ENCODE measurements at regions not wholly inside any gene's neighbourhood (a gene's known extent, or its start where the extent isn't known, plus 50 kb on each side); places are given as distances from the start of the nearest gene placed in this dataset.

DNA sequence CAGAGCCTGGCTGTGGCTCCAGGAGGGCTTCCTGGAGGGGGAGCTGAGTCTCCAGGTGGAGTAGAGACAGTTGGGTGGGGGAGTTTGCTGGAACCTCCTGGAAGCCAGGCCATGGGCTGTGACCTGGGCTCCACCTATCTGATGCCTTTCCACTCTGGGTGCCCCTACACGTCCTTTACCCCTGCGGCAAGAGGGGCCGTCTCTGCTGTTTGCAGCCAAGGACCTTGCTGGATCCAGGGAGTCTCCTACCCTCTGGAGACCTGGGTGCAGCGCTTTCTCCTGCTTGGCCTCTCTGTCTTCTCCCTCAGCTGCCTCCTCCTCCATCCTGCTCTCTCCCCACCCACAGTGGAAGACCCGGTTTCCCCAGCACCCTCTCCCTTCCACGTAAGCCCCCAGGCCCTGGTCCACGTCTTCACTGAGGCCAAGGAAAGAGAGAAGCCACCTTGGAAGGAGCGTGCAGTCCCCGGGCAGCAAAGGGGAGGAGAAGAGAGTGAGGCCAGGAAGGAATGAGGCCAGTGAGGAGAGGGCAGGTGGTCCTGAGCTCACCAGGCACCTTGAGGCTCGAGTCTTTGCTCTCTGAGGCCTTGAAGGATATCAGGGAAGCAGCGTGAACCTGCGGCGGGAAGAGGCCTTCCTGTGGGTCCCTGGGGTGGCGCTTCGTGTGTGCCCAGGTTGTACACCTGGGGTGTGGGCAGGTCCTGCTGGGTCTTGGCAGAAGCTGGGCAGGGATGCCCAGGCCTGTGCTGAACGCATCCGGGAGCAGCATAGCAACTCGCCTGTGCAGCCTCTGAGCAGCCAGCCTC is 294.3 kb upstream of the RTL1 start:
- H3K4me1 ChIP-seq (ENCODE audit: control insufficient read depth, insufficient read depth, low read length): peaks cover 2% of the 10 kb centered on the region
- H3K9ac ChIP-seq (ENCODE audit: low read length in 2 of 2): no peak overlapping the region
- no peaks in the 10 kb centered on the region for H3K9me3 ChIP-seq (ENCODE audit: control insufficient read depth in 2 of 2, low read length in 2 of 2)
- H3K27me3 ChIP-seq (ENCODE audit: control insufficient read depth in 1 of 2, insufficient read depth in 2 of 2, low read length in 2 of 2): peaks cover 0 to 3% of the 10 kb centered on the region in 2 donors
- no peak overlapping the region for H3K27ac ChIP-seq (ENCODE audit: low read length)
- no peak overlapping the region for H3K4me3 ChIP-seq (ENCODE audit: low read length in 2 of 2)
- H3K36me3 ChIP-seq (ENCODE audit: control insufficient read depth in 2 of 2, insufficient read depth in 2 of 2, low read length in 2 of 2): no peaks in the 10 kb centered on the region

DNA sequence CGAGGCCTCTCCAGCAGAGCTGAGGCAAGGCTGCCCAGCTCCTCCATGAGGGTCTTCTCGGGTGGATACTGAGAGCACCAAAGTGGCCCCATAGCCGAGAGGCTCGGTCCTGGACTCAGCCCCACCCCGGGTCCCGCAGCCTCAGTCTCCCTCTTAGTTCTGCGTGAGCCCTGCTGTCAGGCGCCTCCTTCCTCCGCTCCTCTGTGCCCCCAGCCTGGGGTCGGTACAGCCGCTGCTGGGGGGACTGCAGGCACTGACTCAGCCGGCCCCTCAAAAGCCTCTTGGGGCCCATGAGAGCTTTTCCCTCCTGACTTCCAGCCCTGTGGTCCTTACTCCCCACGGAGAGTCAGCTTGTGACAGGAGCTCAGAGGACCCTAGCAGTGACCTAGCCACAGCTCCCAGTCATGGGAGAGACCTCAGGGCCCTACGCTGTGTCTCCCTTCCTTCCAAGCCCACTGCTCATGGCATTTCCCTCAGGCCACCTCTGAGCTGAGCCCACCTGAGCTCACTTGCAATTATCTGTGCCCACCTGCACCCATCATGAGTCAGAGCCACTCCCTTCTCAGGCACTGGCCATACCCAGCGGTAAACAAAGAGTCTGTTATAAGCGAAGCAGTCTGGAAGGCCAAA is 295.0 kb upstream of the RTL1 start:
- H3K27me3 ChIP-seq (ENCODE audit: control insufficient read depth in 1 of 2, insufficient read depth in 2 of 2, low read length in 2 of 2): peaks cover 0 to 3% of the 10 kb centered on the region in 2 donors
- no peaks in the 10 kb centered on the region for H3K36me3 ChIP-seq (ENCODE audit: control insufficient read depth in 2 of 2, insufficient read depth in 2 of 2, low read length in 2 of 2)
- no peak overlapping the region for H3K27ac ChIP-seq (ENCODE audit: low read length)
- peaks cover 0 to 7% of the 10 kb centered on the region in 2 donors for H3K9me3 ChIP-seq (ENCODE audit: control insufficient read depth in 2 of 2, low read length in 2 of 2)
- H3K4me3 ChIP-seq (ENCODE audit: low read length in 2 of 2): no peak overlapping the region
- H3K4me1 ChIP-seq (ENCODE audit: control insufficient read depth, insufficient read depth, low read length): peaks cover 2% of the 10 kb centered on the region
- H3K9ac ChIP-seq (ENCODE audit: low read length in 2 of 2): no peak overlapping the region

GRCh38 chr14:101199028-101199770 is 295.7 kb upstream of the RTL1 start:
- Histone ChIP-seq H3K4me1 (ENCODE audit: control insufficient read depth, insufficient read depth, low read length) (peaks cover 2% of the 10 kb centered on the region), H3K36me3 (ENCODE audit: control insufficient read depth in 2 of 2, insufficient read depth in 2 of 2, low read length in 2 of 2) (no peaks in the 10 kb centered on the region), H3K27ac (ENCODE audit: low read length) (no peak overlapping the region), H3K9ac (ENCODE audit: low read length in 2 of 2) (no peak overlapping the region), H3K4me3 (ENCODE audit: low read length in 2 of 2) (no peak overlapping the region), H3K27me3 (ENCODE audit: control insufficient read depth in 1 of 2, insufficient read depth in 2 of 2, low read length in 2 of 2) (no peaks in the 10 kb centered on the region), H3K9me3 (ENCODE audit: control insufficient read depth in 2 of 2, low read length in 2 of 2) (peaks cover 0 to 11% of the 10 kb centered on the region in 2 donors)

GRCh38 chr14:101200008-101200649 is 296.6 kb upstream of the RTL1 start:
- peaks cover 2% of the 10 kb centered on the region for H3K4me1 ChIP-seq (ENCODE audit: control insufficient read depth, insufficient read depth, low read length)
- no peaks in the 10 kb centered on the region for H3K36me3 ChIP-seq (ENCODE audit: control insufficient read depth in 2 of 2, insufficient read depth in 2 of 2, low read length in 2 of 2)
- H3K4me3 ChIP-seq (ENCODE audit: low read length in 2 of 2): no peak overlapping the region
- H3K27ac ChIP-seq (ENCODE audit: low read length): no peak overlapping the region
- no peaks in the 10 kb centered on the region for H3K27me3 ChIP-seq (ENCODE audit: control insufficient read depth in 1 of 2, insufficient read depth in 2 of 2, low read length in 2 of 2)
- peaks cover 0 to 11% of the 10 kb centered on the region in 2 donors for H3K9me3 ChIP-seq (ENCODE audit: control insufficient read depth in 2 of 2, low read length in 2 of 2)
- H3K9ac ChIP-seq (ENCODE audit: low read length in 2 of 2): no peak overlapping the region

DNA sequence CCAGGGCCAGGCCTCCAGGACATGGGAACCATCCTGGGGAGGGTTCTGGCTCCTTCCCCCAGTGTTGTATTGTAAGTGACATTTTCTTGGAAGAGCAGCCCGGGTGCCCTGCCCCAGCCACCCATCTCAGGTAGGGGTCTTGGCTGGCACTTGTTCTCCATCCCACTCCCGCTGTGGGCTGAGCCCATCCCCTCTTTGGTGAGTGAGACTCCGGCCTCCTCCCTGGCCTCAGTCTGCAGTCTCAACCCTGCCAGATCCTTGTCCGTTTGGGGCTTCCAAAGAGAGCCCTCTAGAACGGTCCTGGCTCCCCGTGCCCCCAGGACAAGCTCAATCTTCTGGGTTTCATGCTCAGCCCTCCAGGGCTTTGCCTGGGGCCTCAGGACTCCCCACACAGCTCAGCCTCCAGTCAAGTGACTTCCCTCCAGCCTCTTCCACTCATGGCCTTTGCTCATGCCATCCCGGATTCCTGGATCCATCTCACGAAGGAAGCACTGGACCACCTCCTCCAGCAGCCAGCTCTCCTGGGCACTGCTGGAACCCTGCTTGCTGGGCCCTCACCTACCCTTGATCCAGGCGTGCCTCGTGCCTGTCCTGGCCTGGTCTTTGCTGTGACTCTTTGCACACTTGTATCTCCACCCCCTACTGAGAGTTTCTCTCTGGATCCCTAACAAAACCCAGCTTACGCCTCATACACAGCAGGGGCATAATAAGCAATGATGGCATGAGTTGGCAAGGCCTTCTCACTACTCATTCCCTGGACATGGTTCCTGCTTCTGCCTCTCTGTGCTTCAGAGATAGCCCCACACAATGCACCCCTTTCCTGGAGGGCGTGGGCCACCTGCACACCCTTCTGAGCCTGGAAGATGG is 297.4 kb upstream of the RTL1 start:
- Histone ChIP-seq H3K4me3 (ENCODE audit: low read length in 2 of 2) (no peak overlapping the region), H3K27ac (ENCODE audit: low read length) (no peak overlapping the region), H3K9ac (ENCODE audit: low read length in 2 of 2) (no peak overlapping the region)

GRCh38 chr14:101201535-101202151 is 298.1 kb upstream of the RTL1 start:
- Histone ChIP-seq H3K9ac (ENCODE audit: low read length in 2 of 2) (no peak overlapping the region), H3K27me3 (ENCODE audit: control insufficient read depth in 1 of 2, insufficient read depth in 2 of 2, low read length in 2 of 2) (no peaks in the 10 kb centered on the region), H3K36me3 (ENCODE audit: control insufficient read depth in 2 of 2, insufficient read depth in 2 of 2, low read length in 2 of 2) (no peaks in the 10 kb centered on the region), H3K4me1 (ENCODE audit: control insufficient read depth, insufficient read depth, low read length) (no peaks in the 10 kb centered on the region), H3K9me3 (ENCODE audit: control insufficient read depth in 2 of 2, low read length in 2 of 2) (peaks cover 0 to 11% of the 10 kb centered on the region in 2 donors), H3K4me3 (ENCODE audit: low read length in 2 of 2) (no peak overlapping the region), H3K27ac (ENCODE audit: low read length) (no peak overlapping the region)

More for the DNA sequence above, 297.4 kb upstream of the RTL1 start:
- Histone ChIP-seq H3K36me3 (ENCODE audit: control insufficient read depth in 2 of 2, insufficient read depth in 2 of 2, low read length in 2 of 2) (no peaks in the 10 kb centered on the region), H3K9me3 (ENCODE audit: control insufficient read depth in 2 of 2, low read length in 2 of 2) (peaks cover 0 to 11% of the 10 kb centered on the region in 2 donors), H3K4me1 (ENCODE audit: control insufficient read depth, insufficient read depth, low read length) (no peaks in the 10 kb centered on the region), H3K27me3 (ENCODE audit: control insufficient read depth in 1 of 2, insufficient read depth in 2 of 2, low read length in 2 of 2) (no peaks in the 10 kb centered on the region)

- Histone ChIP-seq H3K36me3 (ENCODE audit: control insufficient read depth in 2 of 2, insufficient read depth in 2 of 2, low read length in 2 of 2) (no peaks in the 10 kb centered on the region), H3K9me3 (ENCODE audit: control insufficient read depth in 2 of 2, low read length in 2 of 2) (peaks cover 0 to 11% of the 10 kb centered on the region in 2 donors), H3K4me3 (ENCODE audit: low read length in 2 of 2) (no peak overlapping the region), H3K4me1 (ENCODE audit: control insufficient read depth, insufficient read depth, low read length) (no peaks in the 10 kb centered on the region), H3K9ac (ENCODE audit: low read length in 2 of 2) (no peak overlapping the region), H3K27ac (ENCODE audit: low read length) (no peak overlapping the region), H3K27me3 (ENCODE audit: control insufficient read depth in 1 of 2, insufficient read depth in 2 of 2, low read length in 2 of 2) (no peaks in the 10 kb centered on the region)
Measured at GRCh38 chr14:101202627-101203404, 299.3 kb upstream of the RTL1 start.

DNA sequence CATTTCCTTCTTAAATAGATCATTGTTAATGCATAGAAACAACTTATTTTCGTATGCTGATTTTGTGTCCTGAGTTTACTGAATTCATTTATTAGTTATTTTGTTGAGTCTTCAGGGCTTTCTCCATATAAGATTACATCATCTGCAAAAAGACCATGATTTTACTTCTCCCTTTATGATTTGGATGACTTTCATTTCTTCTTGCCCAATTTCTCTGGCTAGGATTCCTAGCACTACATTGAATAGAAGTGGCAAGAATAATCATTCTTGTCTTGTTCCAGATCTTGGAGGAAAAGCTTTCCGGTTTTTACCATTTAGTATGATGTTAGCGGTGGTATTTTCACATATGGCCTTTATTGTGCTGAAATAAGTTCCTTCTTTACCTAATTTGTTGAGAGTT is 303.0 kb upstream of the RTL1 start:
- Histone ChIP-seq H3K27me3 (ENCODE audit: control insufficient read depth in 1 of 2, insufficient read depth in 2 of 2, low read length in 2 of 2) (no peaks in the 10 kb centered on the region), H3K36me3 (ENCODE audit: control insufficient read depth in 2 of 2, insufficient read depth in 2 of 2, low read length in 2 of 2) (no peaks in the 10 kb centered on the region), H3K27ac (ENCODE audit: low read length) (no peak overlapping the region), H3K9me3 (ENCODE audit: control insufficient read depth in 2 of 2, low read length in 2 of 2) (peaks cover 3 to 11% of the 10 kb centered on the region in 2 donors), H3K4me3 (ENCODE audit: low read length in 2 of 2) (no peak overlapping the region), H3K4me1 (ENCODE audit: control insufficient read depth, insufficient read depth, low read length) (no peaks in the 10 kb centered on the region), H3K9ac (ENCODE audit: low read length in 2 of 2) (no peak overlapping the region)

- Histone ChIP-seq H3K27me3 (ENCODE audit: control insufficient read depth in 1 of 2, insufficient read depth in 2 of 2, low read length in 2 of 2) (no peaks in the 10 kb centered on the region), H3K27ac (ENCODE audit: low read length) (no peak overlapping the region), H3K9me3 (ENCODE audit: control insufficient read depth in 2 of 2, low read length in 2 of 2) (peaks cover 3 to 11% of the 10 kb centered on the region in 2 donors), H3K4me1 (ENCODE audit: control insufficient read depth, insufficient read depth, low read length) (no peaks in the 10 kb centered on the region), H3K4me3 (ENCODE audit: low read length in 2 of 2) (no peak overlapping the region), H3K36me3 (ENCODE audit: control insufficient read depth in 2 of 2, insufficient read depth in 2 of 2, low read length in 2 of 2) (no peaks in the 10 kb centered on the region), H3K9ac (ENCODE audit: low read length in 2 of 2) (no peak overlapping the region)
Measured at GRCh38 chr14:101207041-101207440, 303.5 kb upstream of the RTL1 start.

All from stomach smooth muscle (tissue), 2 donors.